AG10803 (cell line): ENCODE measurements at regions not wholly inside any gene's neighbourhood (a gene's known extent, or its start where the extent isn't known, plus 50 kb on each side); places are given as distances from the start of the nearest gene placed in this dataset.
"Not testable (repeated sequence)": the region's sequence is repeated elsewhere in the genome, so short reads cannot be mapped to it uniquely, and the experiment has no call there.

Experiments
- DNase-seq: peaks from one replicate; pipeline ENCODE4 v3.0.0; 2010; ENCODE audit warnings: low read depth
- H3K4me3 ChIP-seq: 2 replicates; pipeline ENCODE4 v1.5.1; 2011; ENCODE audit warnings: mild to moderate bottlenecking, low read length, control low read depth
- TF ChIP-seq, protein P1 (sequence below): conservative IDR thresholded peaks from 2 replicates; pipeline ENCODE4 v1.5.1; 2011; ENCODE audit warnings: mild to moderate bottlenecking, low read length, control low read depth, inconsistent platforms

DNA sequence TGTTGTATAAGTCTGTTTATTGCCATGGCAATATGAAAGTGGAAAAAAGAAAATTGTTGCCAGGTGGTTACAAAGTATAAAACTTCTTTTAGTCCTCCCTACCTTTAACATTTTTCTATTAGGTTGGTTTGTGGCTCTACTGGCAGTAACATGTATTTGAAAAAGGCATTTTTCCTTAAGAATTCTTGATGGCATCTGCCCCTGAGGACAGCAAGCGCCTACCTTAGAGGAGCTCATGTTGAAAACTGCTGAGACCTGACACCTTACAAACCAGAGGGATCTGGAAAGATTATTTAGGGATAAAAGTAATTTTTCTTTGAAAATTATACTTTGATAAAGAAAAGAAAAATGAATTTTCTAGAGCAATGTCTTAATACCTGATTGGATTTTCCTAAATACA, 208.1 kb downstream of the CAVIN4 start:
- no peak for DNase-seq
- TF ChIP-seq, protein P1, sequence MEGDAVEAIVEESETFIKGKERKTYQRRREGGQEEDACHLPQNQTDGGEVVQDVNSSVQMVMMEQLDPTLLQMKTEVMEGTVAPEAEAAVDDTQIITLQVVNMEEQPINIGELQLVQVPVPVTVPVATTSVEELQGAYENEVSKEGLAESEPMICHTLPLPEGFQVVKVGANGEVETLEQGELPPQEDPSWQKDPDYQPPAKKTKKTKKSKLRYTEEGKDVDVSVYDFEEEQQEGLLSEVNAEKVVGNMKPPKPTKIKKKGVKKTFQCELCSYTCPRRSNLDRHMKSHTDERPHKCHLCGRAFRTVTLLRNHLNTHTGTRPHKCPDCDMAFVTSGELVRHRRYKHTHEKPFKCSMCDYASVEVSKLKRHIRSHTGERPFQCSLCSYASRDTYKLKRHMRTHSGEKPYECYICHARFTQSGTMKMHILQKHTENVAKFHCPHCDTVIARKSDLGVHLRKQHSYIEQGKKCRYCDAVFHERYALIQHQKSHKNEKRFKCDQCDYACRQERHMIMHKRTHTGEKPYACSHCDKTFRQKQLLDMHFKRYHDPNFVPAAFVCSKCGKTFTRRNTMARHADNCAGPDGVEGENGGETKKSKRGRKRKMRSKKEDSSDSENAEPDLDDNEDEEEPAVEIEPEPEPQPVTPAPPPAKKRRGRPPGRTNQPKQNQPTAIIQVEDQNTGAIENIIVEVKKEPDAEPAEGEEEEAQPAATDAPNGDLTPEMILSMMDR: no peak
- no peak overlapping the region for H3K4me3 ChIP-seq

DNA sequence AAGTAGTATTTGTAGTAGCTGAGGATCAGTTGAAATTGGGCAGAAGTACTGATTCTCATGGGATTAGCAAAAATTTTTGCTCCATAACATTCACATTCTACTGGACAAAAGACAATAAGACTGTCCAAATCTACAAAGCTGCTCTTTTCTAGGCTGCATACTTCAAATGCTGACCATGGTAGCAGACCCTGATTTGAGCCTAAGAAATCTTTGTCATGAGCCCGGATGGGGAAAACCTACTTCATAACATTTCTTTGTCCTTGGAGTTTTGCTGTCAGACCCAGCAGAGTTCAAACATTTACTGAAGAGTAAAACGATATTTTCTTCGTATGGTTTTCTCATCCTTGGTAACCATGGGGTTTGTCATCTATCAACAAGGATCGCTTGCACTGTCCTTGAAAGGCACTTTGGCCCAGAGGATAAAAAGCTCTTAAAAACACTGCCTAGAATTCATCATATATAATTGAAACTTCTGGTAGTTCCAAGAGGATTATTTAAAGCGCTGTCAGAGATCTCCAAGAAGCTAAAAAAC, 216.9 kb downstream of the CAVIN4 start:
- DNase-seq: no peak
- no peak overlapping the region for H3K4me3 ChIP-seq
- TF ChIP-seq, protein P1: no peak

DNA sequence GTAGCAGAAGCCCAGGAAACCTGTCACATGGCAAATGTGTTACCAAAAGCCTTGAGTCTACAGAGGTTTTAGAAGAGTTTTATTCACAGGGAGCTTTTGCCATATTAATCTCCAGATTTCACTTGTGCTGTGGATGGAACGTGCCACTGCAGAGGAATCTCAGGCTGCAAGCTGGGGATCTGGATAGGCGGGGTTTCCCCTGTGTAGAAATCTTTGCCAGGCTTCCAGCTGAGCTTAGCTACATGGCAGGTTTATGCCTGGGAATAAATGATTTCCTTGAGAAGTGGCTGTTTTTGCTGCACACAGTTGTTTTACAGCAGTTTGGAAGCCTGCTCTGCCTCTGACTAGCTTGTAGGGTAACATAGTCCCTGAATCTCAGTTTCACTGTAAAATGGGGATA, 224.6 kb upstream of the PLPPR1 start:
- DNase-seq: no peak
- TF ChIP-seq, protein P1: no peak
- no peak overlapping the region for H3K4me3 ChIP-seq

DNA sequence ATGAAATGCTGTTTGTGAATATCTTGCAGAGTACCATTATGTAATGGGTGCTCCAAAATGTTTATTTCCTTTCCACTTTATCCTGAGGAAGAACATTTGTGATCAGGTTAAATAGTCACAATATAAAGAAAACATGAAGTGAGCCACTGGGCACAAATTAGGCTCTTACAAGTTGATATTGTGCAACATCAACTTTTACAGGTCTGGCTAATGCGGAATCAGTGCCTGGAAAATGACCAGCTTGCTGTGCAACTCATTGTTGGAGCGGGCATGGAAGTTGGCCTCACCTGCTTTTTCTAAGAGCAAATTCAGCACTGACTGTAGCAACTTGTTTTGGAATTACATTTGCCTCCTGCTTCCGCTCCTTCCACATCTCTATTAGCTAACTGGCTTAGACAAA, 216.9 kb upstream of the PLPPR1 start:
- TF ChIP-seq, protein P1: no peak
- H3K4me3 ChIP-seq: no peak overlapping the region
- no peak for DNase-seq

DNA sequence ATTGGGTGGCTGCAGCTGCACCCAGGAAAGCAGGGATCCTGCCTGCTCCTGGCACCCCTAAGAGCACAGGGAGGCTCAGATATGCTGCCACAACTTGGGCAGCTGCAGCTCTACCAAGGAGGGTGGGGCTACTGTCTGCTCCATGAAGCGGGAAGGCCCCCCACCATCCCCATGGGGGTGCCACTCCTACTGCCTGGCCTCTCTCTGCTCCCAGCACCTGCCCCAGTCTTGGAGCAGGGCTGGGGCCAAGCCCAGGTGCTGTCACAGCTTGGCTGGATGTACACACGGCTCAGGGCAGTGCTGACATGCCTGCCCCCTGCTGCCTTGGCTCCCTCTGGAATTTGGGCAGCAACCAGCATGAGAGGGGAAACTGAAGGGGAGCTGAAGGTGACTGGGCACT, 214.7 kb upstream of the PLPPR1 start:
- H3K4me3 ChIP-seq: no peak overlapping the region
- no peak for DNase-seq
- TF ChIP-seq, protein P1: no peak

DNA sequence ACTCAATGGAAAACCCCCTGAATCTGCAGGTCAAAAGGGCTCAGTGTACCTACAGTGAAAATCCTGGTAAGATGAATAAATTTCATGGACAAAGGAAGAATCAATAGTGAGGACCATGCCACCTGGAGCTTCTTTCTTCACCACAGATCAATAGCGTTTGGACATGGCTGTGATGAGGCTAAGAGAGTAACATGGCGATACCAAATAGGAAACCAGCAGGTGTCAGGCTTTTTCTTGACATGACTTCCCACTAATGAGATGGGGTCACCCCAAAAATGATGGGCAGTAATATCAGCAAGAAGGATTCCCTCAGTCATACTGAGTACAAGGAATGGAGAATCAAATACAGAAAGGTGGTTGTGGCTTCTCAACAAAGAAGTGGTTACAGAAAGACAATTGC, 208.5 kb upstream of the PLPPR1 start:
- TF ChIP-seq, protein P1: no peak
- DNase-seq: no peak
- H3K4me3 ChIP-seq: no peak overlapping the region

DNA sequence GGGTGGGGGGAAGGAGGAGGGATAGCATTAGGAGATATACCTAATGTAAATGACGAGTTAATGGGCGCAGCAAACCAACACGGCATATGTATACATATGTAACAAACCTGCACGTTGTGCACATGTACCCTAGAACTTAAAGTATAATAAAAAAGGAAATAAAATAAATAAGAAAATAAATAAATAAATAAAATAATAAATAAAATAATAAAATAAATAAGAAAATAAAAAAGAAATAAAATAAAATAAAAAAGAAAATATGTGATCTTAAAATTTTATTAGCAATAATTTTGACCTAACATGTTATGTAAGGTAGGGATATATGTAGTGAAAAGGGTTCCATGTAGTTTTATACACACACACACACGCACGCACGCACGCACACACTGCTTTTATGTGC, 195.5 kb upstream of the PLPPR1 start:
- not testable (repeated sequence) for H3K4me3 ChIP-seq, DNase-seq

DNA sequence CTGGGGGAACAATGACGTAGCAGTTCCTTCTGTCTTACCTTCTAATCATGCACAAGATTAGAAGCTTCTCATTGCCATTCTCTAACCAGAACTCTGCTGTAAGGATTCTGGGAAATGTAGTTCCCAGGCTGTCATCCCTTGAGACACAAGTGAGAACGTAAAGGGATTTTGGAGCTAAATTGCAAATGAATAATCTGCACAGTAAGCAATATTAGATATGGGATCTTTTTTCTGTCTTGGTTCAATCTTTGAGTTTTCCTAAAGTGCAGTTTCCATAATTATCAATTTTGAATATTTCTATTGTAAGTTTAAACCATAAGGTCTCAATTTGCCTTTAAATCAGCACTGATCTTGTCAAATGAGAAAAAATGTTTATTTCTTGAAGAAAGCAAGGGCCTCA, 189.7 kb upstream of the PLPPR1 start:
- DNase-seq: no peak
- no peak overlapping the region for H3K4me3 ChIP-seq
- TF ChIP-seq, protein P1: no peak
